ENCODE measurements at regions not wholly inside any gene's neighbourhood (a gene's known extent, or its start where the extent isn't known, plus 50 kb on each side); places are given as distances from the start of the nearest gene placed in this dataset.

DNA sequence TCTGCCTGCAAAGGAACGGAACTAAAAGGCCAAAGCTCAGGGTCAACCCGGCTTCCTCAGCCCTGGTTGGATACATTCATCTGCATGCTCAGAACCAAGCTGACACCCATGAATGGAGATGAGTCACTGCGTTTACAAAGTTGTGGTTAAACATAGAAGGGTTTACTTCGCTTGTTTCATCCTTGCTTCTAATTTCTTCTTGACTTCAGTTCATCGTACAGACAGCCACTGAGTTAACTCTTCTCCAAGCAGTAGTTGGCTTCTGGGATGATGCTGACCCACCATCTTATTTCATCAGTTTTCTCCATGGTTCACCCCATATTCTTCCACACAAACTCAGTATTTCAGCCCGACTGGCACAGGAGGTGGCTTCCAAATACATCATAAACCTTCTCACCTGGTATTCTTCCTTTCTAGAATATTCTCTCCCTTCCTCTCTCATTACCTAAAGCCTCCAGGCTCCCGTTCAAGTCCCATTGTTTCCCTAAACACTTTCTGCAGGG is 166.3 kb upstream of the RNF32 start:
- peak; percentile 47 for DNase-seq (ENCODE audit: low read depth)
- TF ChIP-seq, protein P1, sequence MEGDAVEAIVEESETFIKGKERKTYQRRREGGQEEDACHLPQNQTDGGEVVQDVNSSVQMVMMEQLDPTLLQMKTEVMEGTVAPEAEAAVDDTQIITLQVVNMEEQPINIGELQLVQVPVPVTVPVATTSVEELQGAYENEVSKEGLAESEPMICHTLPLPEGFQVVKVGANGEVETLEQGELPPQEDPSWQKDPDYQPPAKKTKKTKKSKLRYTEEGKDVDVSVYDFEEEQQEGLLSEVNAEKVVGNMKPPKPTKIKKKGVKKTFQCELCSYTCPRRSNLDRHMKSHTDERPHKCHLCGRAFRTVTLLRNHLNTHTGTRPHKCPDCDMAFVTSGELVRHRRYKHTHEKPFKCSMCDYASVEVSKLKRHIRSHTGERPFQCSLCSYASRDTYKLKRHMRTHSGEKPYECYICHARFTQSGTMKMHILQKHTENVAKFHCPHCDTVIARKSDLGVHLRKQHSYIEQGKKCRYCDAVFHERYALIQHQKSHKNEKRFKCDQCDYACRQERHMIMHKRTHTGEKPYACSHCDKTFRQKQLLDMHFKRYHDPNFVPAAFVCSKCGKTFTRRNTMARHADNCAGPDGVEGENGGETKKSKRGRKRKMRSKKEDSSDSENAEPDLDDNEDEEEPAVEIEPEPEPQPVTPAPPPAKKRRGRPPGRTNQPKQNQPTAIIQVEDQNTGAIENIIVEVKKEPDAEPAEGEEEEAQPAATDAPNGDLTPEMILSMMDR (IDR thresholded peaks at IDR 0.05; ENCODE audit: insufficient read depth, low read depth, low read length), result no peak

DNA sequence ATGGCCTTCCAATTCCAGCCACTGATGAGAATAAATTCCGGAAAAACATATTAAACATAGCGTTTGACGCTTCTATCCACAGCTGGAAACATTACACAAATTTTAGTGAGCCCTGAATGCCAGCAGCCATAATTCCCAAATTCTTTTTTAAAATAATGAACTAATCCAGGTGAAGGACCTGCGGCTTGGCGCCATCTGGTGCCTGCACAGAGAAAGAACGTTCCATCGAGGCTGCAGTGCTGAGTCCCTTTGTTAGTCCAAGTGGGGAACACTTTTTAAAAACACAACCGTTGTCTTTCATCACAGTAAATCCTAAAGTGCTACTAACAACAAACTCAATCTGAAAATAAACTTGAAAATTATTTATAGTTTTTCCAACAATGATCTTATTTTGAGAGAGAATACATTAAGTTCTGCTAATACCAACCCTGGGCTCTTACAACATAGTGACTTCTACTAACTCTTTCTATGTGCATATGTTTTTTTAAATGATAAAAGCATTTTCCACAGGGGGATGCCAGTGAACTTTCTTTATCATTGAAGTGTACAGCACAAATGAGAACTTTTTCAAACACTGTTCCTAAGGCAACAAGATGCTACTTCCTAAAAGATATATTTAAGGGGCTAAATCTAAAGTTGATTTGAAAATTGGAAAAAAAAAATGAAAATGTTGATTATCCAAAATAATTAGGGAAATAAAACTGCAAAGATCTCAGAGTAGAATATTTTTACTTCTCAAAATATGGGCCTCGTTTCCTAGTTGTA is 166.9 kb upstream of the RNF32 start:
- peak; percentile 6 for DNase-seq (ENCODE audit: low read depth)
- TF ChIP-seq, protein P1 (IDR thresholded peaks at IDR 0.05; ENCODE audit: insufficient read depth, low read depth, low read length), result peak; percentile 46
- H3K4me3 ChIP-seq (ENCODE audit: low read depth, low read length), result no peak overlapping the region

More for the DNA sequence above, 166.3 kb upstream of the RNF32 start:
- H3K4me3 ChIP-seq (ENCODE audit: low read depth, low read length), result no peak overlapping the region

DNA sequence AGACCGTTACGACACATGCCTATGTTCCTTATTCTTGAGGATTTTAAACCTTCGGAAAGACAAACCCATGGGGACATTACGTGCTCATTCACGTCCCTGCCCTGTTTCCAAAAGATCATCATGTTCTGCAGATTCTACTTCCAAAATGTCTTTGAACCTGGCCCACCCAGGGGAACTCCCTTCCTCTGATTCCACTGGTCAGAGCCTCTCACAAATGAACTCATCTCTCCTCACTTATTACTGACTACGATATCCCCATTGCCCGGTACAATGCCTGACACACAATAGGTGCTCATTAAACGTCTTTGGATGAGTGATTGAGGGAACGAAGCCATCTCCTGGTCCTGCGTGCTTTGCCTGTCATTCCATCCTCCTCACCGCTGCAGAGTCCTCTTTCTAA is 168.3 kb upstream of the RNF32 start:
- TF ChIP-seq, protein P1 (IDR thresholded peaks at IDR 0.05; ENCODE audit: insufficient read depth, low read depth, low read length), result no peak
- no peak for DNase-seq (ENCODE audit: low read depth)
- no peak overlapping the region for H3K4me3 ChIP-seq (ENCODE audit: low read depth, low read length)

DNA sequence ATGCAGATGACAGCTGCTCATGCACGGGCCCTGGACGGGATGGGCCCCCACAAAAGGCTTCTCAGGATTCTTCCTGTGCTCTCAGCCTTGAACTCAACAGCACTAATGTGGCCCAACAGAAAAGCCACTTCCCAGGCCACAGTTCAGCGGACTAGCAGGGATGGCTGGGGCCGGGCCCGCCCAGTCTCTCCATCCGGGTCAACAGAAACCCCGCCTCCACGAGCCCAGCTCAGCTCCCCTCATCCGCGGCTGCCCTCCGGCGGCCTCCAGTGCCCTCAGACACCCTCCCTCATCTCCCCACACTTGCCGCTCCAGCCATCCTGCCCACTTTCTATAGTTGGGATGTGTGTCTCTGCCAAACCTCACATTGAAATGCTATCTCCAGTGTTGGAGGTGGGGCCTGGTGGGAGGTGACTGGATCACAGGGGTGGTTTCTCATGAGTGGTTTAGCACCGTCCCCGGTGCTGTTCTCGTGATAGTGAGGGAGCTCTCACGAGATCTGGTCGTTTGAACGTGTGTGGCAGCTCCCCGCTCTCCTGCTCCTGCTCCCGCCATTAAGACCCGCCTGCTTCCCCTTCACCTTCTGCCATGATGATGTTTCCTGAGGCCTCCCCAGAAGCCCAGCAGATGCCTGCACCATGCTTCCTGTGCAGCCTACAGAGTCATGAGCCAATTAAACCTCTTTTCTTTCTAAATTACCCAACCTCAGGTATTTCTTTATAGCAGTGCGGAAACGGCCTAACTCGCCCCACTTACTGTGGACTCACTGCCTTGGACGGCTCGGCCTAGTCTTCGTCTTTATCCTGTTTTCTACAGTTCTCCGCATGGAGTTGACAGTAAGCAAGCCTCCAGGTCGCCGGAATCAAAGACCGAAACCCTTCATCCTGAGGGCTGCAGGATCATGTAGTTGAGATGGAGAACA is 169.9 kb upstream of the RNF32 start:
- no peak overlapping the region for H3K4me3 ChIP-seq (ENCODE audit: low read depth, low read length)
- no peak for DNase-seq (ENCODE audit: low read depth)
- TF ChIP-seq, protein P1 (IDR thresholded peaks at IDR 0.05; ENCODE audit: insufficient read depth, low read depth, low read length), result no peak

DNA sequence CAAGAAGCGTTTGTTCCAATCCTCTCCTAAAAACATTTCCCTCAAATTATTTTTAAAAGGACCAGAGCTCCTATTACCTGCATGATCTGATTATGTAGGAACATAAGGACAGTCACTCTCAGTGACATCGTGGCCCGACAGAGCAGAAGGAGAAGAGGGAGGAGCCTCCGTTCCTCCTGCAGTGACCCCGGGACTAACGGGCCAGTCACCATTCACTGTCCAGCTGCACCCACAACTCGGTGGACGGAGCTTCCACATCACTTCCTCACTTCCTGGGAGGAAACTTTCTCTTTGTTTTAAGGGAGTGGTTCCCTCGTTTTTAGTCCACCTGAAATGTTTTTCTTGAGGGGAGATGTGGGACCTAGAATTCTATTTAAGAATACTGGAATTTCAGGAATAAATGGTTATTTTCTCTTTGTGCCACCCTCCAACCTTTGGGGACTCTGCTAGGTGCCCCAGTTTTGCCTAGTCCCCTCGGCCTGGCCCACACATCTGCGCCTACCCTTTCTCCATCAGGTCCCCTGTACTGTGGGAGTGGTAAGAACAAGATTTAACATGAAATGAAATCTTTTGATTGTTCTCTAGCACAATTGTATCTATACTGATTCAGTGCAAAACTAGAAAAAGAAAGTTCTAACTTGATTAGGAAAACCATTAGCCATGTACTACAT is 173.5 kb upstream of the RNF32 start:
- TF ChIP-seq, protein P1 (IDR thresholded peaks at IDR 0.05; ENCODE audit: insufficient read depth, low read depth, low read length), result no peak
- no peak for DNase-seq (ENCODE audit: low read depth)
- H3K4me3 ChIP-seq (ENCODE audit: low read depth, low read length), result no peak overlapping the region

DNA sequence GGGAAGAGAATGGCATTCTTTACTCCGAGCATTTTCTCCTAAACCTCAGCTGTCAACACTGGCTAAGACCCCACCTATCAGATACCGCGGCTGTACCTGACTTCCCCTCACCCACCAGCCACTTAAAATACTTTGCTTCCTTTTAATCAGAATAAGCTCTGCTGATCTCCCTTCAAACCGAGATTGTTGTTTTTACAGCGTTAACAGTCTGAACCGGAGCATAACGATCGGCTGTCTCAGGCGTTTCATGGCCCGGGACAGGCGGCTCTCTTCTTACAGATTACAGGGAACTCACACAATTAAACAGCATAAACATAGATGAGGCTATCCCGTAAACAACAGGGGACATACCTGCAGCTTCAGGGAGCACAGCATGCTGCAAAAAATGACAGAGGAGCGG is 174.3 kb upstream of the RNF32 start:
- H3K4me3 ChIP-seq (ENCODE audit: low read depth, low read length), result no peak overlapping the region
- DNase-seq (ENCODE audit: low read depth), result no peak
- TF ChIP-seq, protein P1 (IDR thresholded peaks at IDR 0.05; ENCODE audit: insufficient read depth, low read depth, low read length), result no peak
